IMR-90 (cell line): ENCODE measurements at regions not wholly inside any gene's neighbourhood (a gene's known extent, or its start where the extent isn't known, plus 50 kb on each side); places are given as distances from the start of the nearest gene placed in this dataset.

Experiments used
- ATAC-seq: fragments of 200-7000 bp; cut with Tn5 transposase; 2 replicates; pipeline ENCODE4 v1.9.1; 2020; ENCODE audit warnings: low read depth, mild to moderate bottlenecking, moderate library complexity
- BruUV-seq: library from RNA; stranded (reverse); fragments of 400-500 nt; replicated peaks from 2 replicates; lab custom pipeline; 2021; lab: Mats Ljungman, UMichigan
- CTCF ChIA-PET: fragments of 300-600 bp; formaldehyde crosslinking; extraction: SDS; loops from one replicate; lab custom pipeline; 2021; ENCODE audit warnings: antibody characterized with exemption; lab: Yijun Ruan, JAX
- POLR2A ChIA-PET: fragments of 300-600 bp; sonication (Branson Sonifier 250); formaldehyde crosslinking; loops from one replicate; lab custom pipeline; 2022; ENCODE audit warnings: antibody characterized with exemption; ENCODE audit not compliant: unreplicated experiment; lab: Charles Lee
- DNase-seq: peaks from one replicate; pipeline ENCODE4 v3.0.0; 2013
- H2AFZ ChIP-seq: replicated peaks from 2 replicates; pipeline ENCODE3; 2013; ENCODE audit warnings: low read length, mild to moderate bottlenecking; ENCODE audit not compliant: poor library complexity
- H2AK5ac ChIP-seq: 2 replicates; pipeline ENCODE4 v1.6.1; 2013; ENCODE audit warnings: low read depth, low read length, inconsistent platforms
- H2AK9ac ChIP-seq: replicated peaks from 2 replicates; pipeline ENCODE3; 2013; ENCODE audit warnings: mild to moderate bottlenecking, low read depth, low read length, moderate library complexity; ENCODE audit not compliant: poor library complexity
- H2BK120ac ChIP-seq: 2 replicates; pipeline ENCODE4 v1.6.1; 2013; ENCODE audit warnings: low read depth, low read length, inconsistent platforms
- H2BK15ac ChIP-seq: 3 replicates; pipeline ENCODE4 v1.6.1; 2013; ENCODE audit warnings: low read depth, low read length, inconsistent platforms
- H2BK20ac ChIP-seq: 2 replicates; pipeline ENCODE4 v1.6.1; 2013; ENCODE audit warnings: low read depth, mild to moderate bottlenecking, inconsistent platforms, low read length, moderate library complexity
- H2BK5ac ChIP-seq: 2 replicates; pipeline ENCODE4 v1.6.1; 2013; ENCODE audit warnings: mild to moderate bottlenecking, low read depth, low read length, inconsistent platforms; ENCODE audit not compliant: poor library complexity, severe bottlenecking
- H3K14ac ChIP-seq: replicated peaks from 2 replicates; pipeline ENCODE4 v1.6.1; 2013; ENCODE audit warnings: low read depth, low read length, inconsistent platforms
- H3K18ac ChIP-seq: 2 replicates; pipeline ENCODE4 v1.6.1; 2013; ENCODE audit warnings: low read depth, low read length, control low read depth
- H3K23ac ChIP-seq: 2 replicates; pipeline ENCODE4 v1.6.1; 2013; ENCODE audit warnings: low read depth, low read length, inconsistent platforms
- H3K27ac ChIP-seq: 2 replicates; pipeline ENCODE4 v1.5.1; 2013; ENCODE audit warnings: mild to moderate bottlenecking, control low read depth, low read length; ENCODE audit not compliant: insufficient read depth
- H3K27me3 ChIP-seq: 2 replicates; pipeline ENCODE4 v1.6.1; 2013; ENCODE audit warnings: low read length; ENCODE audit not compliant: control insufficient read depth, insufficient read depth
- H3K36me3 ChIP-seq: 2 replicates; pipeline ENCODE4 v1.6.1; 2013; ENCODE audit warnings: low read length, mixed read lengths; ENCODE audit not compliant: control insufficient read depth, insufficient read depth
- H3K4ac ChIP-seq: 2 replicates; pipeline ENCODE4 v1.6.1; 2013; ENCODE audit warnings: low read depth, low read length, inconsistent platforms
- H3K4me1 ChIP-seq: 2 replicates; pipeline ENCODE4 v1.6.1; 2013; ENCODE audit warnings: low read length, mixed read lengths; ENCODE audit not compliant: control insufficient read depth, insufficient read depth
- H3K4me2 ChIP-seq: 2 replicates; pipeline ENCODE4 v1.6.1; 2013; ENCODE audit warnings: low read depth, mild to moderate bottlenecking, control low read depth, low read length, moderate library complexity
- H3K4me3 ChIP-seq: 2 replicates; pipeline ENCODE4 v1.5.1; 2013; ENCODE audit warnings: low read depth, mild to moderate bottlenecking, control low read depth, low read length, moderate library complexity; ENCODE audit not compliant: insufficient read depth
- H3K56ac ChIP-seq: 2 replicates; pipeline ENCODE4 v1.6.1; 2013; ENCODE audit warnings: low read length, inconsistent platforms; ENCODE audit not compliant: insufficient read depth; ENCODE audit errors: extremely low read depth
- H3K79me1 ChIP-seq, 2 experiments: 2 replicates each; pipeline ENCODE4 v1.6.1; 2013; ENCODE audit warnings: low read length in 2 of 2, inconsistent platforms in 1 of 2, low read depth in 1 of 2
- H3K9ac ChIP-seq: 2 replicates; pipeline ENCODE4 v1.6.1; 2013; ENCODE audit warnings: low read depth, low read length, control low read depth
- H3K9me1 ChIP-seq: 2 replicates; pipeline ENCODE4 v1.6.1; 2013; ENCODE audit warnings: low read length, inconsistent platforms; ENCODE audit not compliant: insufficient read depth
- H3K9me3 ChIP-seq: 2 replicates; pipeline ENCODE4 v1.6.1; 2013; ENCODE audit warnings: low read length; ENCODE audit not compliant: control insufficient read depth, insufficient read depth
- H4K20me1 ChIP-seq: 2 replicates; pipeline ENCODE4 v1.6.1; 2013; ENCODE audit warnings: low read length, inconsistent platforms; ENCODE audit not compliant: insufficient read depth
- H4K5ac ChIP-seq: 2 replicates; pipeline ENCODE4 v1.6.1; 2013; ENCODE audit warnings: mild to moderate bottlenecking, low read depth, low read length, control low read depth
- H4K8ac ChIP-seq, 2 experiments: 2 replicates each; pipeline ENCODE4 v1.6.1; 2013; ENCODE audit warnings: low read depth in 2 of 2, low read length in 2 of 2, control low read depth in 1 of 2, inconsistent platforms in 1 of 2
- H4K91ac ChIP-seq: 2 replicates; pipeline ENCODE4 v1.6.1; 2013; ENCODE audit warnings: low read depth, low read length, inconsistent platforms; ENCODE audit not compliant: insufficient read depth
- CTCF ChIP-seq: conservative IDR thresholded peaks from 2 replicates; pipeline ENCODE4 v1.5.1; 2012; ENCODE audit warnings: mild to moderate bottlenecking, low read depth, low read length, improper control_type of control experiment
- ELK1 ChIP-seq: fragments of 150-350 bp; IDR thresholded peaks from 2 replicates; pipeline ENCODE4 v1.6.1; 2016; ENCODE audit warnings: low read depth, mild to moderate bottlenecking, low read length, moderate library complexity, borderline replicate concordance
- FOS ChIP-seq: fragments of 150-350 bp; IDR thresholded peaks from 2 replicates; pipeline ENCODE4 v1.6.1; 2016; ENCODE audit warnings: low read depth, low read length
- RFX5 ChIP-seq: IDR thresholded peaks from 2 replicates; pipeline ENCODE4 v1.8.0; 2012; ENCODE audit warnings: low read depth, mild to moderate bottlenecking, low read length, moderate library complexity
- SMC3 ChIP-seq: fragments of 150-350 bp; IDR thresholded peaks from 2 replicates; pipeline ENCODE4 v1.6.1; 2016; ENCODE audit warnings: low read depth, mild to moderate bottlenecking, antibody characterized with exemption, low read length, moderate library complexity
- USF2 ChIP-seq: fragments of 150-350 bp; IDR thresholded peaks from 2 replicates; pipeline ENCODE4 v1.6.1; 2017; ENCODE audit warnings: mild to moderate bottlenecking, antibody characterized with exemption, low read length, low read depth
- WGBS, 2 experiments: methylation state at CpG; one replicate each; pipeline versions ENCODE4 v1.1.5 to v1.1.7; 2013; ENCODE audit warnings: missing lambda C conversion rate in 2 of 2; ENCODE audit not compliant: insufficient read length in 1 of 2; ENCODE audit errors: extremely low coverage in 2 of 2; 5-methylcytosine and 5-hydroxymethylcytosine counted together
- dilution Hi-C: fragments of 300-500 bp; cut with HindIII; formaldehyde crosslinking; loops from one replicate; pipeline ENCODE4 v1.14.3; 2018; ENCODE audit warnings: low sequenced_read_pairs; ENCODE audit not compliant: unreplicated experiment
- in situ Hi-C: fragments of 300-500 bp; cut with MboI; formaldehyde crosslinking; loops from 3 replicates; pipeline ENCODE4 v1.14.3; 2019; ENCODE audit warnings: low sequenced_read_pairs, inconsistent platforms, mixed read lengths
- intact Hi-C: fragments of 100-400 bp; cut with micrococcal nuclease; formaldehyde crosslinking; loops from 2 replicates; pipeline ENCODE4 v1.10.0; 2022

- dilution Hi-C loops, result no loop called here
- CTCF ChIA-PET, result no interaction called here
- no peak overlapping the region for H3K9ac ChIP-seq
Measured at GRCh38 chr11:21861314-21861713, 331.6 kb upstream of the ANO5 start.

More at GRCh38 chr11:21861314-21861713, 331.6 kb upstream of the ANO5 start:
- in situ Hi-C loops (no loop called here), intact Hi-C loops (no loop called here)
- Histone ChIP-seq H4K5ac (no peak overlapping the region), H2AK5ac (no peak overlapping the region), H3K9me1 (no peaks in the 10 kb centered on the region), H4K91ac (no peak overlapping the region), H4K8ac (no peak overlapping the region), H2AFZ (no peak overlapping the region), H3K79me1 (no peaks in the 10 kb centered on the region), H3K14ac (no peak overlapping the region), H3K4ac (no peak overlapping the region), H3K56ac (no peak overlapping the region), H2BK15ac (no peak overlapping the region), H2AK9ac (no peak overlapping the region), H3K36me3 (no peaks in the 10 kb centered on the region), H3K27me3 (no peaks in the 10 kb centered on the region), H4K20me1 (no peaks in the 10 kb centered on the region), H2BK20ac (no peak overlapping the region), H2BK120ac (no peak overlapping the region), H3K23ac (no peak overlapping the region), H3K4me1 (no peaks in the 10 kb centered on the region), H3K9me3 (peaks cover 5% of the 10 kb centered on the region), H3K27ac (no peak overlapping the region), H2BK5ac (no peak overlapping the region), H3K4me3 (no peak overlapping the region), H3K4me2 (no peak overlapping the region), H3K18ac (no peak overlapping the region)
- DNase-seq (no peak), ATAC-seq (no peak)
- POLR2A ChIA-PET, result no interaction called here
- no peak for TF ChIP-seq SMC3
- no peak for TF ChIP-seq USF2
- TF ChIP-seq FOS, result no peak
- no peak for TF ChIP-seq ELK1
- no peak for TF ChIP-seq RFX5
- TF ChIP-seq CTCF, result no peak
- WGBS, 2 experiments, result no CpG with 5 or more reads among the region's 4 CpGs
- BruUV-seq, result no TSS peak
